HG03342 (cell line): ENCODE measurements at regions not wholly inside any gene's neighbourhood (a gene's known extent, or its start where the extent isn't known, plus 50 kb on each side); places are given as distances from the start of the nearest gene placed in this dataset.

Experiments
- ATAC-seq: cut with Tn5 transposase; IDR thresholded peaks from one replicate; pipeline ENCODE4 v1.9.1; 2021; ENCODE audit warnings: mild to moderate bottlenecking, moderate library complexity; ENCODE audit not compliant: unreplicated experiment

- ATAC-seq: no peak
These were observed 92.0 kb upstream of the MKLN1 start for GRCh38 chr7:131235489-131236317.

- ATAC-seq: no peak
These were observed 91.4 kb upstream of the MKLN1 start for GRCh38 chr7:131236318-131236672.

GRCh38 chr7:131238347-131238931, 89.2 kb upstream of the MKLN1 start:
- ATAC-seq: no peak

GRCh38 chr7:131241386-131241785, 86.3 kb upstream of the MKLN1 start:
- no peak for ATAC-seq

GRCh38 chr7:131242123-131242650, 85.5 kb upstream of the MKLN1 start:
- no peak for ATAC-seq

- no peak for ATAC-seq
These were observed 83.3 kb upstream of the MKLN1 start for GRCh38 chr7:131244259-131244852.

GRCh38 chr7:131249003-131249402, 78.7 kb upstream of the MKLN1 start:
- no peak for ATAC-seq

- ATAC-seq: no peak
These were observed 78.2 kb upstream of the MKLN1 start for GRCh38 chr7:131249483-131249882.

GRCh38 chr7:131250331-131250730, 77.3 kb upstream of the MKLN1 start:
- no peak for ATAC-seq

- no peak for ATAC-seq
These were observed 76.3 kb upstream of the MKLN1 start for GRCh38 chr7:131251371-131251770.

GRCh38 chr7:131252976-131253375, 74.7 kb upstream of the MKLN1 start:
- no peak for ATAC-seq

GRCh38 chr7:131254211-131254610, 73.5 kb upstream of the MKLN1 start:
- no peak for ATAC-seq

- no peak for ATAC-seq
These were observed 72.4 kb upstream of the MKLN1 start for GRCh38 chr7:131255242-131255641.

- no peak for ATAC-seq
These were observed 66.1 kb upstream of the MKLN1 start for GRCh38 chr7:131261476-131261994.

- no peak for ATAC-seq
These were observed 62.4 kb upstream of the MKLN1 start for GRCh38 chr7:131265227-131265626.

GRCh38 chr7:131267631-131268030, 60.0 kb upstream of the MKLN1 start:
- ATAC-seq: no peak

GRCh38 chr7:131268906-131269305, 58.8 kb upstream of the MKLN1 start:
- no peak for ATAC-seq

- no peak for ATAC-seq
These were observed 55.6 kb upstream of the MKLN1 start for GRCh38 chr7:131272086-131272485.

- ATAC-seq: no peak
These were observed 52.7 kb upstream of the MKLN1 start for GRCh38 chr7:131274986-131275385.

GRCh38 chr7:131276190-131276589, 51.5 kb upstream of the MKLN1 start:
- no peak for ATAC-seq

- ATAC-seq: no peak
These were observed 50.9 kb upstream of the MKLN1 start for GRCh38 chr7:131276748-131277147.
